Body of pancreas (tissue), 4 donors: ENCODE measurements at regions not wholly inside any gene's neighbourhood (a gene's known extent, or its start where the extent isn't known, plus 50 kb on each side); places are given as distances from the start of the nearest gene placed in this dataset.

ENCODE experiments used
- ATAC-seq: fragments of 150-250 bp; one replicate; pipeline ENCODE4 v1.9.1; 2016
- DNase-seq, 4 donors: peaks; one replicate each; pipeline ENCODE4 v3.0.0-alpha.2; 2019
- H3K27ac ChIP-seq, 4 donors: fragments of 200-600 bp; sonication (generic); 1 replicate in 3 of 4; 2 replicates in 1 of 4; pipeline versions ENCODE4 v1.5.1 to v1.6.1; 2016 to 2019; ENCODE audit warnings: mild to moderate bottlenecking in 1 of 4, mixed read lengths in 1 of 4, moderate library complexity in 1 of 4
- H3K27me3 ChIP-seq, 2 donors: fragments of 200-600 bp; sonication (generic); one replicate each; pipeline ENCODE4 v1.6.0; 2016; ENCODE audit warnings: mild to moderate bottlenecking in 1 of 2
- H3K36me3 ChIP-seq, 2 donors: fragments of 200-600 bp; sonication (generic); replicated peaks in 1 of 2; 2 replicates each; pipeline ENCODE4 v1.5.1; 2016; ENCODE audit warnings: low read depth in 2 of 2; ENCODE audit not compliant: insufficient read depth in 1 of 2
- H3K4me1 ChIP-seq: fragments of 200-600 bp; sonication (generic); one replicate; pipeline ENCODE4 v1.6.0; 2016
- H3K4me3 ChIP-seq, 2 donors: fragments of 200-600 bp; sonication (generic); 1 replicate in 1 of 2; 2 replicates in 1 of 2; pipeline ENCODE4 v1.5.1; 2016 to 2019
- H3K9me3 ChIP-seq, 3 donors: fragments of 200-600 bp; sonication (generic); 1 replicate in 2 of 3; 2 replicates in 1 of 3; pipeline ENCODE4 v1.5.1; 2016
- POLR2A ChIP-seq, 3 donors: fragments of 450-650 bp; IDR thresholded peaks; one replicate each; pipeline ENCODE4 v1.6.1; 2016; ENCODE audit warnings: antibody characterized with exemption in 3 of 3, mild to moderate bottlenecking in 2 of 3
- WGBS, 2 donors: methylation state at CpG; one replicate each; pipeline ENCODE4 v1.1.5; 2017; 5-methylcytosine and 5-hydroxymethylcytosine counted together
- intact Hi-C: fragments of 100-400 bp; cut with DNase I; formaldehyde crosslinking; loops from one replicate; pipeline ENCODE4 v1.15.1; 2023
- TF ChIP-seq, protein P1 (sequence below), 7 experiments: fragments of 450-650 bp in 4 of 7; fragments of 200-600 bp in 3 of 7; sonication (generic) in 3 of 7; IDR thresholded peaks; one replicate each; pipeline ENCODE4 v1.5.1; 2016 to 2019; ENCODE audit warnings: antibody characterized with exemption in 7 of 7

DNA sequence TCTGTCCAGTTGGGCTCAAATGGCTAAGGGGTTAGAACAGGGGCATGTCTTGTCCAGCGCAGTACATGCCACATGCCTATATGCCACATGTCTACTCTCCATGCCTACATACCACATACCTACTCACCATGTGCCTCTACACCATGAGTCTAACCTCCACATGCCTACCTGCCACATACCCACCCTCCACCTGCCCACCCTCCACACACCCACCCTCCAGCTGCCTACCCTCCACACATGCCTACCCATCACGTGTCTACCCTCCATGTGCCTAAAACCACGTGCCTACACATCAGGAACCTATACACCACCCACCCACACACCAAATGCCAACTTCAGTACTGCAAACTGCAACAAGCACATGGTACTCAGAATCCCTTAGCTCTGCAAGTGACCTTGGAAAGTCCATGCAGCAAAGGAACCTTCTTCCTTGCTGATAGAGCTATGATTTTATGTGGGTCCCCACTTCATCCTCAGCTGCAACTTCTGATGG lies 113.0 kb upstream of the CST7 start:
- ATAC-seq = no peak
- no peak overlapping the region for H3K27ac ChIP-seq
- H3K9me3 ChIP-seq = no peaks in the 10 kb centered on the region
- 71 to 81% methylated on average over 3 of the region's 3 CpGs for WGBS, 2 donors
- no peak for DNase-seq
- TF ChIP-seq, protein P1, sequence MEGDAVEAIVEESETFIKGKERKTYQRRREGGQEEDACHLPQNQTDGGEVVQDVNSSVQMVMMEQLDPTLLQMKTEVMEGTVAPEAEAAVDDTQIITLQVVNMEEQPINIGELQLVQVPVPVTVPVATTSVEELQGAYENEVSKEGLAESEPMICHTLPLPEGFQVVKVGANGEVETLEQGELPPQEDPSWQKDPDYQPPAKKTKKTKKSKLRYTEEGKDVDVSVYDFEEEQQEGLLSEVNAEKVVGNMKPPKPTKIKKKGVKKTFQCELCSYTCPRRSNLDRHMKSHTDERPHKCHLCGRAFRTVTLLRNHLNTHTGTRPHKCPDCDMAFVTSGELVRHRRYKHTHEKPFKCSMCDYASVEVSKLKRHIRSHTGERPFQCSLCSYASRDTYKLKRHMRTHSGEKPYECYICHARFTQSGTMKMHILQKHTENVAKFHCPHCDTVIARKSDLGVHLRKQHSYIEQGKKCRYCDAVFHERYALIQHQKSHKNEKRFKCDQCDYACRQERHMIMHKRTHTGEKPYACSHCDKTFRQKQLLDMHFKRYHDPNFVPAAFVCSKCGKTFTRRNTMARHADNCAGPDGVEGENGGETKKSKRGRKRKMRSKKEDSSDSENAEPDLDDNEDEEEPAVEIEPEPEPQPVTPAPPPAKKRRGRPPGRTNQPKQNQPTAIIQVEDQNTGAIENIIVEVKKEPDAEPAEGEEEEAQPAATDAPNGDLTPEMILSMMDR (IDR thresholded peaks at IDR 0.05) = no peak
- no peak for TF ChIP-seq POLR2A (IDR thresholded peaks at IDR 0.05)
- H3K27me3 ChIP-seq = no peaks in the 10 kb centered on the region
- no peaks in the 10 kb centered on the region for H3K4me1 ChIP-seq
- H3K4me3 ChIP-seq = no peak overlapping the region
- no peaks in the 10 kb centered on the region for H3K36me3 ChIP-seq
- intact Hi-C loops = loop anchor here (10.0 kb wide), 1 partner anchor 521 kb away; no protein-coding TSS in a partner anchor

DNA sequence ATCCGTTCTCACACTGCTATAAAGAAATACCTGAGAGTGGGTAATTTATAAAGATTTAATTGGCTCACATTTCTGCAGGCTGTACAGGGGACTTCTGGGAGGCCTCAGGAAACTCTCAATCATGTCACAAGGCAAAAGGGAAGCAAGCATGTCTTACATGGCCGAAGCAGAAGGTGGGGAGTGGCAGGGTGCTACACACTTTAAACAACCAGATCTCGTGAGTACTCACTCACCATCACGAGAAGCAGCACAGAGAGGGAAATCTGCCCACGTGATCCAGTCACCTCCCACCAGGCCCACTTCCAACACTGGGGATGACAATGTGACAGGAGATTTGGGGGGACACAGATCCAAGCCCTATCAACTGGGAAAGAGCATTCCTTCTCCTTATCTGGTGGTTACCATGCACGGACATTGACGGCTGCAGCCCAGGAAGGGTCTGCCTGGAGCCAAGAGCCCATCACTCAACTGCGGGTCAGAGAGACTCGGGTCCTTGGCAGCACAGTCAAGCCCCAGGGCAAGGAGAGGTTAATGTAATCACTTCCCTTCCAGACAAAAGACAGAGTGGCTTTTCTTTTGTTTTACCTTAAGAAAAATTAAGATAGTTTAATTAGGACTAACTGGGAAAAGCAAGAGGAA lies 112.3 kb upstream of the CST7 start:
- H3K9me3 ChIP-seq = no peaks in the 10 kb centered on the region
- H3K27ac ChIP-seq = no peak overlapping the region
- no peak overlapping the region for H3K4me3 ChIP-seq
- intact Hi-C loops = loop anchor here (10.0 kb wide), 1 partner anchor 522 kb away; no protein-coding TSS in a partner anchor
- WGBS, 2 donors = 60 to 67% methylated on average over 9 of the region's 9 CpGs
- ATAC-seq (no peak), DNase-seq (no peak)
- H3K27me3 ChIP-seq = no peaks in the 10 kb centered on the region
- H3K36me3 ChIP-seq = no peaks in the 10 kb centered on the region
- no peaks in the 10 kb centered on the region for H3K4me1 ChIP-seq
- TF ChIP-seq, protein P1 (IDR thresholded peaks at IDR 0.05) = no peak
- no peak for TF ChIP-seq POLR2A (IDR thresholded peaks at IDR 0.05)

DNA sequence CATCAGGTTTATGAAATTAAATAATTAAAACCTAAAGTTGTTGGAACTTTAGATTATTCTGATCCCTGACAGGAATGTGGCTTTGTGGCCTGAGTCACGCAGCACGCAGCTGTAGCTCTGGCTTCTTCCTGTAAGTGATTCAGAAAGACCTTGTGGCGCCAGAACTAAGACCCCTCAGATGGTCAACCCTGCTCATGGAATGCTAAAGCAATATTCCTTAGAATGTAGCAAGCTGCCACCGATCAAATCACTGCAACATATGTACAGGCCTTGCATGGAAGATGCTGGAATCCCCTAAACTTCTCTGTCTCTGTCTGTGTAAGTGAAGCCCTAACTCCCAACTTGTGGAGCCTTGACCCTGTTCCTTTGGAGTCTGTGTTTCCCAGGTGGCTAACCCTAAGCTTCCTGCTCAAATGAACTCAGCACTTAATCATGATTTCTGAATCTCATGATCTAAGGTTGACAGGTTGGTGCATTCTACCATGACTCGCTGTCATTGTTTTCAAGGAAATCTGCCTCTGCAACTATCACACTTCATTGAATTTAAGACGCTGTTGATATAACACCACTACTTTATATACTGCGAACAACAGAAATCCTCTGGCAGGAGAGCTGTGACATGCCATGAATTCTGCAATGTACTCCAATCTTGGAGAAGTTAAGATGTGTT lies 111.2 kb upstream of the CST7 start:
- no peaks in the 10 kb centered on the region for H3K27me3 ChIP-seq

DNA sequence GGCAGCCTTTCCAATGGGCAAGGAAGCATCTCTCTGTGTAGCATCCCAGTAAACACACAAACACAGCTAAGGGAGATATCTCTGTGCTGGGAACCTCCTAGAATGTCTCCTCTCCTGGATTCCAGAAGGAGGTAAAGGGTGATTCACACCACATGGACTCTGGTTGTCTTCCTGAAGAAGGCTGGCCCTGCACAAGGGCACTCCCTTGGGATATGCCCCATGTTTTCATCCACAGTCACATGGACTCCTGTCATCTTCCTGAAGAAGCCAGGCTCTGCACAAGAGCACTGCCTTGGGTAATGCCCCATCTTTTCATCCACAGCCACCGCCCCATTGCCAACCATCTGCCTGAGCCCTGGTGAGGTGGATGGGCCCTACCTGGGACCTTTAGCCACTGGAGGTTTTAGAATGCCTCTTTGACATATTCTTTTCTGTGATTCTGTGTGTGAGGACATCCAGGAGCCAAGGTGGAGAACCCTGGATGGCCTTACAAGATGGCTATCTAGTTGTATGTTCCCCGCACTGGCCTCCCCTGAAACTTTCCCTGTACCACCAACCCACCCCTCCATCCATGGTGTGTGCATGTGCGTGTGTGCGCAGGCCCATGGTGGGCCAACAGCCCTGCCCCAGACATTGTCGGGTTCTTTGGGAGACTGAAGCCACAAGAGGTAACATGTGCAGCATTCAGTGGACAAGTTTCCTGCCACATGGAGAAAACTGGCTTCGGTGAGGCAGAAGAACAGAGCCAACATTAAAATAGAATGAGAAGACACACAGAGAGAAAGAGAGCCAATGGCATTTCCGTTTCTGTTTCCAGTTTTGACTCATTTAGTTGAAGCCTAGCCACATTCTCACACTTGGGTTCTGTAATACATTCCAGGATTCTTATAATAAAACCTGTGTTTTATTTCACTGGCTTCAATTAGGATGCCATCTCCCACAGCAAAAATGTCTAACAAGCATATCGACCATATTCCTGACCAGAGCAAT lies 110.2 kb upstream of the CST7 start:
- Histone ChIP-seq H3K27ac (no peak overlapping the region), H3K4me3 (no peak overlapping the region), H3K4me1 (no peaks in the 10 kb centered on the region), H3K9me3 (no peaks in the 10 kb centered on the region), H3K36me3 (no peaks in the 10 kb centered on the region), H3K27me3 (no peaks in the 10 kb centered on the region)
- WGBS, 2 donors = 74 to 78% methylated on average over 8 of the region's 8 CpGs
- TF ChIP-seq POLR2A (IDR thresholded peaks at IDR 0.05) = no peak
- TF ChIP-seq, protein P1 (IDR thresholded peaks at IDR 0.05) = no peak
- DNase-seq (no peak), ATAC-seq (no peak)
- intact Hi-C loops = loop anchor here (10.0 kb wide), 1 partner anchor 524 kb away; no protein-coding TSS in a partner anchor

More for the DNA sequence above, 111.2 kb upstream of the CST7 start:
- 84 to 87% methylated on average over 7 of the region's 7 CpGs for WGBS, 2 donors
- intact Hi-C loops = loop anchor here (10.0 kb wide), 1 partner anchor 523 kb away; no protein-coding TSS in a partner anchor
- ATAC-seq (no peak), DNase-seq (no peak)
- TF ChIP-seq, protein P1 (IDR thresholded peaks at IDR 0.05) = no peak
- TF ChIP-seq POLR2A (IDR thresholded peaks at IDR 0.05) = no peak
- Histone ChIP-seq H3K4me1 (no peaks in the 10 kb centered on the region), H3K9me3 (no peaks in the 10 kb centered on the region), H3K4me3 (no peak overlapping the region), H3K27ac (no peak overlapping the region), H3K36me3 (no peaks in the 10 kb centered on the region)
